ENCODE measurements at regions not wholly inside any gene's neighbourhood (a gene's known extent, or its start where the extent isn't known, plus 50 kb on each side); places are given as distances from the start of the nearest gene placed in this dataset.

- Histone ChIP-seq H3K27me3 (replicated peaks in 1 of 4; ENCODE audit: control insufficient read depth in 3 of 4, extremely low read depth in 1 of 4, insufficient read depth in 3 of 4, low read length in 3 of 4) (no peaks in the 10 kb centered on the region), H3K9me3 (ENCODE audit: insufficient read depth in 2 of 2, low read depth in 1 of 2, low read length in 1 of 2) (peaks cover 3 to 10% of the 10 kb centered on the region in 2 experiments; a peak in 3 of 4 replicates), H3K9ac (replicated peaks in 1 of 4; ENCODE audit: extremely low read depth in 1 of 4, low read depth in 3 of 4, low read length in 3 of 4) (no peak overlapping the region), H3K23ac (ENCODE audit: insufficient read length) (no peak overlapping the region), H4K20me1 (replicated peaks in 1 of 2; ENCODE audit: control insufficient read depth in 1 of 2, insufficient read depth in 2 of 2, low read length in 2 of 2) (no peaks in the 10 kb centered on the region), H2AK5ac (ENCODE audit: low read depth, low read length) (no peak overlapping the region), H3K4me1 (replicated peaks in 1 of 4; ENCODE audit: control insufficient read depth in 3 of 4, insufficient read depth in 4 of 4, low read length in 3 of 4) (no peaks in the 10 kb centered on the region), H3K56ac (replicated peaks; ENCODE audit: insufficient read length, low read depth, low read length) (no peak overlapping the region), H3K79me2 (ENCODE audit: control insufficient read depth in 1 of 2, insufficient read depth in 2 of 2, low read length in 2 of 2) (no peaks in the 10 kb centered on the region), H4K8ac (ENCODE audit: extremely low read depth, insufficient read depth, low read length) (no peak overlapping the region), H3K23me2 (ENCODE audit: low read depth, low read length) (no peaks in the 10 kb centered on the region), H2AFZ (ENCODE audit: low read length) (no peak overlapping the region), H2BK12ac (ENCODE audit: low read depth, low read length) (no peak overlapping the region), H3K79me1 (ENCODE audit: low read depth, low read length) (no peaks in the 10 kb centered on the region), H2BK120ac (replicated peaks; ENCODE audit: low read depth, low read length) (no peak overlapping the region), H2BK5ac (ENCODE audit: low read depth, low read length) (no peak overlapping the region), H3K36me3 (ENCODE audit: control insufficient read depth in 2 of 4, insufficient read depth in 4 of 4, low read length in 3 of 4) (no peaks in the 10 kb centered on the region), H3K14ac (ENCODE audit: insufficient read length) (no peak overlapping the region), H4K91ac (replicated peaks; ENCODE audit: insufficient read length, low read length) (no peak overlapping the region), H3K4me2 (ENCODE audit: insufficient read depth in 1 of 2, low read depth in 2 of 2, low read length in 2 of 2) (no peak overlapping the region), H3K27ac (ENCODE audit: low read depth, low read length) (no peak overlapping the region), H2BK20ac (ENCODE audit: low read length) (no peak overlapping the region), H2BK15ac (ENCODE audit: low read length) (no peak overlapping the region), H3K4me3 (ENCODE audit: extremely low read depth in 1 of 4, insufficient read depth in 2 of 4, low read depth in 3 of 4, low read length in 4 of 4) (no peak overlapping the region), H3K18ac (ENCODE audit: extremely low read depth, low read length) (no peak overlapping the region), H4K5ac (ENCODE audit: insufficient read length, low read depth, low read length) (no peak overlapping the region), H3K4ac (replicated peaks; ENCODE audit: insufficient read length, low read depth, low read length) (no peak overlapping the region)
- no peak for FAIRE-seq
- ChIA-PET POLR2A (ENCODE audit: partially characterized antibody) (no interaction called here), CTCF (ENCODE audit: partially characterized antibody) (no interaction called here)
- no peak for DNase-seq (ENCODE audit: low read depth in 1 of 2, low spot score in 2 of 2)
- TF ChIP-seq TAF7 (optimal IDR thresholded peaks at IDR 0.05; ENCODE audit: borderline replicate concordance, low read depth, low read length) (no peak), MAFK (IDR thresholded peaks at IDR 0.05; ENCODE audit: low read depth, low read length) (peak; percentile 51; the same call in 1 of the 2 replicates)
Observed at GRCh38 chr13:67775359-67775758, 545.2 kb upstream of the PCDH9 start.

Data from H1 (cell line).